ENCODE measurements at regions not wholly inside any gene's neighbourhood (a gene's known extent, or its start where the extent isn't known, plus 50 kb on each side); places are given as distances from the start of the nearest gene placed in this dataset.
"Not testable (repeated sequence)": the region's sequence is repeated elsewhere in the genome, so short reads cannot be mapped to it uniquely, and the experiment has no call there.

- no peak for DNase-seq
Measured at GRCh38 chr6:139446768-139447655, 72.6 kb upstream of the CITED2 start.

- no peak for DNase-seq
Measured at GRCh38 chr6:139446138-139446715, 71.8 kb upstream of the CITED2 start.

- not testable (repeated sequence) for DNase-seq
Measured at GRCh38 chr6:139444273-139444787, 69.9 kb upstream of the CITED2 start.

GRCh38 chr6:139443231-139444112 lies 69.0 kb upstream of the CITED2 start:
- DNase-seq, result no peak

GRCh38 chr6:139442188-139442671 lies 67.8 kb upstream of the CITED2 start:
- no peak for DNase-seq

- no peak for DNase-seq
Measured at GRCh38 chr6:139439349-139439748, 64.9 kb upstream of the CITED2 start.

GRCh38 chr6:139438775-139439174 lies 64.3 kb upstream of the CITED2 start:
- no peak for DNase-seq

- DNase-seq, result no peak
Measured at GRCh38 chr6:139436957-139437348, 62.5 kb upstream of the CITED2 start.

GRCh38 chr6:139436200-139436956 lies 61.9 kb upstream of the CITED2 start:
- no peak for DNase-seq

- peak; percentile 12 for DNase-seq
Measured at GRCh38 chr6:139433631-139434419, 59.4 kb upstream of the CITED2 start.

GRCh38 chr6:139431602-139431956 lies 57.1 kb upstream of the CITED2 start:
- no peak for DNase-seq

- no peak for DNase-seq
Measured at GRCh38 chr6:139430899-139431601, 56.6 kb upstream of the CITED2 start.

GRCh38 chr6:139429580-139430145 lies 55.2 kb upstream of the CITED2 start:
- no peak for DNase-seq

- DNase-seq, result no peak
Measured at GRCh38 chr6:139427199-139427598, 52.8 kb upstream of the CITED2 start.

- DNase-seq, result no peak
Measured at GRCh38 chr6:139426795-139427194, 52.3 kb upstream of the CITED2 start.

GRCh38 chr6:139425780-139426179 lies 51.3 kb upstream of the CITED2 start:
- DNase-seq, result no peak

GRCh38 chr6:139423971-139424667 lies 49.7 kb upstream of the CITED2 start:
- DNase-seq, result no peak

Measured in NCI-H2029 (cell line).